ENCODE measurements at regions not wholly inside any gene's neighbourhood (a gene's known extent, or its start where the extent isn't known, plus 50 kb on each side); places are given as distances from the start of the nearest gene placed in this dataset.
"Not testable (repeated sequence)": the region's sequence is repeated elsewhere in the genome, so short reads cannot be mapped to it uniquely, and the experiment has no call there.

GRCh38 chr4:130044788-130045531 lies 949.0 kb downstream of the C4orf33 start:
- DNase-seq (ENCODE audit: low read depth in 1 of 2, low spot score in 1 of 2) = no peak

- no peak for DNase-seq (ENCODE audit: low read depth in 1 of 2, low spot score in 1 of 2)
These were observed 957.8 kb downstream of the C4orf33 start for GRCh38 chr4:130053723-130054122.

GRCh38 chr4:130054908-130055307 lies 959.0 kb downstream of the C4orf33 start:
- DNase-seq (ENCODE audit: low read depth in 1 of 2, low spot score in 1 of 2) = no peak

- no peak for DNase-seq (ENCODE audit: low read depth in 1 of 2, low spot score in 1 of 2)
These were observed 960.3 kb downstream of the C4orf33 start for GRCh38 chr4:130056286-130056685.

- DNase-seq (ENCODE audit: low read depth in 1 of 2, low spot score in 1 of 2) = no peak
These were observed 968.5 kb downstream of the C4orf33 start for GRCh38 chr4:130064471-130064870.

GRCh38 chr4:130067419-130067818 lies 971.5 kb downstream of the C4orf33 start:
- DNase-seq (ENCODE audit: low read depth in 1 of 2, low spot score in 1 of 2) = no peak

GRCh38 chr4:130068072-130068471 lies 972.1 kb downstream of the C4orf33 start:
- no peak for DNase-seq (ENCODE audit: low read depth in 1 of 2, low spot score in 1 of 2)

GRCh38 chr4:130071746-130072145 lies 975.8 kb downstream of the C4orf33 start:
- no peak for DNase-seq (ENCODE audit: low read depth in 1 of 2, low spot score in 1 of 2)

- no peak for DNase-seq (ENCODE audit: low read depth in 1 of 2, low spot score in 1 of 2)
These were observed 977.3 kb downstream of the C4orf33 start for GRCh38 chr4:130073145-130073790.

- no peak for DNase-seq (ENCODE audit: low read depth in 1 of 2, low spot score in 1 of 2)
These were observed 978.1 kb downstream of the C4orf33 start for GRCh38 chr4:130074096-130074495.

- DNase-seq (ENCODE audit: low read depth in 1 of 2, low spot score in 1 of 2) = no peak
These were observed 981.3 kb downstream of the C4orf33 start for GRCh38 chr4:130077275-130077674.

GRCh38 chr4:130079027-130079426 lies 983.1 kb downstream of the C4orf33 start:
- not testable (repeated sequence) for DNase-seq (ENCODE audit: low read depth in 1 of 2, low spot score in 1 of 2)

- DNase-seq (ENCODE audit: low read depth in 1 of 2, low spot score in 1 of 2) = no peak
These were observed 985.0 kb downstream of the C4orf33 start for GRCh38 chr4:130080872-130081451.

GRCh38 chr4:130090427-130090826 lies 994.5 kb downstream of the C4orf33 start:
- no peak for DNase-seq (ENCODE audit: low read depth in 1 of 2, low spot score in 1 of 2)

GRCh38 chr4:130092187-130093015 lies 996.4 kb downstream of the C4orf33 start:
- DNase-seq (ENCODE audit: low read depth in 1 of 2, low spot score in 1 of 2) = no peak

GRCh38 chr4:130099105-130099504 lies 1003.2 kb downstream of the C4orf33 start:
- DNase-seq (ENCODE audit: low read depth in 1 of 2, low spot score in 1 of 2) = no peak

GRCh38 chr4:130110189-130110588 lies 1014.2 kb downstream of the C4orf33 start:
- no peak for DNase-seq (ENCODE audit: low read depth in 1 of 2, low spot score in 1 of 2)

- no peak for DNase-seq (ENCODE audit: low read depth in 1 of 2, low spot score in 1 of 2)
These were observed 1014.8 kb downstream of the C4orf33 start for GRCh38 chr4:130110770-130111169.

GRCh38 chr4:130124066-130124465 lies 1028.1 kb downstream of the C4orf33 start:
- DNase-seq (ENCODE audit: low read depth in 1 of 2, low spot score in 1 of 2) = no peak

GRCh38 chr4:130125467-130125866 lies 1029.5 kb downstream of the C4orf33 start:
- no peak for DNase-seq (ENCODE audit: low read depth in 1 of 2, low spot score in 1 of 2)

- DNase-seq (ENCODE audit: low read depth in 1 of 2, low spot score in 1 of 2) = no peak
These were observed 1031.3 kb downstream of the C4orf33 start for GRCh38 chr4:130127297-130127696.
